Tibial nerve (tissue), 3 donors: ENCODE measurements at regions not wholly inside any gene's neighbourhood (a gene's known extent, or its start where the extent isn't known, plus 50 kb on each side); places are given as distances from the start of the nearest gene placed in this dataset.

Experiments
- CTCF ChIP-seq, 5 experiments: fragments of 200-600 bp in 3 of 5; fragments of 450-650 bp in 2 of 5; sonication (generic) in 3 of 5; IDR thresholded peaks; one replicate each; pipeline ENCODE4 v1.5.1; 2016 to 2019; ENCODE audit warnings: antibody characterized with exemption in 5 of 5, mild to moderate bottlenecking in 3 of 5, moderate library complexity in 2 of 5
- POLR2A ChIP-seq, 2 donors: fragments of 450-650 bp; IDR thresholded peaks; one replicate each; pipeline ENCODE4 v1.6.1; 2017; ENCODE audit warnings: antibody characterized with exemption in 2 of 2, mild to moderate bottlenecking in 2 of 2, moderate library complexity in 2 of 2

DNA sequence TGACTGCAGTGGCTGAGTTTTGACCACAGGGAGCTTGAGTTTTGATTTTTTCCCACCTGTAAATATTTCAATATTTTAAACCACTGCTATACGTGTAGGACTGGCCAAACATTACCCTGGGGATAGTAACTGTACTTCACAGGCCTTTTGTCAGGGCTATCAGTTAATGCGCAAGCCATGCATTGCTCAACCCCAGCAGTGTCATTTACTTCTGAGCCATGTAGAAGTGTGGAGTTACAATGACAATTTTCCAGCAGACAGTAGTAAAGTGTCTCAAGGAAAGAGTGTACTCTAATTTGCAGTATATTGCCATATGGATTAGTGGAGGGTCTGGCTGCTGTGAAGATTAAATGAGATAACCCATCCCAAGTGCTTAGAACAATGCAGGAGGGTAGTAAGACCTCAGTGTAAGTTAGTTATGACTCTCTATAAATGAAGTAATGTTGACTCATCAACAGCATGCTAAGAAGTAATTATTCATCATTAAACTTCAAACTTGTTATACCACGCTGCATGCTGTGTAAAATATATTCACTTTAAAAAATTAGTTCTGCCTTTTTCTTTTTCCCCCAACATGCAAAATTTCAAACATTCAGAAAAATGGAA, 489.2 kb downstream of the KDM4C start:
- no peak for TF ChIP-seq CTCF (IDR thresholded peaks at IDR 0.05)
- TF ChIP-seq POLR2A (IDR thresholded peaks at IDR 0.05), result no peak
